Suprapubic skin (tissue), 4 donors: ENCODE measurements at regions not wholly inside any gene's neighbourhood (a gene's known extent, or its start where the extent isn't known, plus 50 kb on each side); places are given as distances from the start of the nearest gene placed in this dataset.

ENCODE experiments used
- DNase-seq, 2 donors: peaks; one replicate each; pipeline ENCODE4 v3.0.0-alpha.2; 2019; ENCODE audit warnings: low spot score in 2 of 2
- H3K27ac ChIP-seq: fragments of 200-600 bp; sonication (generic); one replicate; pipeline ENCODE4 v1.5.1; 2019
- H3K27me3 ChIP-seq: fragments of 200-600 bp; sonication (generic); one replicate; pipeline ENCODE4 v1.5.1; 2019
- H3K36me3 ChIP-seq: fragments of 200-600 bp; sonication (generic); one replicate; pipeline ENCODE4 v1.5.1; 2019
- H3K4me1 ChIP-seq: fragments of 200-600 bp; sonication (generic); one replicate; pipeline ENCODE4 v1.5.1; 2019
- H3K4me3 ChIP-seq: fragments of 200-600 bp; sonication (generic); one replicate; pipeline ENCODE4 v1.5.1; 2019; ENCODE audit warnings: mild to moderate bottlenecking
- H3K9me3 ChIP-seq: fragments of 200-600 bp; sonication (generic); one replicate; pipeline ENCODE4 v1.5.1; 2019
- CTCF ChIP-seq, 2 donors: fragments of 200-600 bp in 1 of 2; fragments of 450-650 bp in 1 of 2; sonication (generic) in 1 of 2; IDR thresholded peaks; one replicate each; pipeline ENCODE4 v1.5.1; 2016 to 2019; ENCODE audit warnings: antibody characterized with exemption in 2 of 2, mild to moderate bottlenecking in 1 of 2, moderate library complexity in 1 of 2
- EP300 ChIP-seq: sonication (generic); formaldehyde crosslinking; IDR thresholded peaks from one replicate; pipeline ENCODE4 v1.6.1; 2017; ENCODE audit warnings: antibody characterized with exemption
- POLR2A ChIP-seq, 2 donors: fragments of 450-650 bp; IDR thresholded peaks; one replicate each; pipeline ENCODE4 v1.6.1; 2017; ENCODE audit warnings: antibody characterized with exemption in 2 of 2, mild to moderate bottlenecking in 2 of 2, moderate library complexity in 2 of 2
- POLR2AphosphoS5 ChIP-seq, 3 donors: sonication (generic); formaldehyde crosslinking; IDR thresholded peaks; one replicate each; pipeline ENCODE4 v1.6.1; 2017; ENCODE audit warnings: antibody characterized with exemption in 3 of 3
- WGBS: methylation state at CpG from one replicate; pipeline ENCODE4 v1.1.5; 2018; 5-methylcytosine and 5-hydroxymethylcytosine counted together

- 59% methylated on average over 3 of the region's 3 CpGs for WGBS
- Histone ChIP-seq H3K4me3 (no peak overlapping the region), H3K4me1 (no peaks in the 10 kb centered on the region), H3K36me3 (no peaks in the 10 kb centered on the region), H3K27me3 (no peaks in the 10 kb centered on the region), H3K27ac (no peak overlapping the region), H3K9me3 (no peaks in the 10 kb centered on the region)
- TF ChIP-seq EP300 (no peak), POLR2AphosphoS5 (IDR thresholded peaks at IDR 0.05) (no peak)
- no peak for DNase-seq
These were observed 411.1 kb upstream of the CDH4 start for GRCh38 chr20:60840971-60841370.

DNA sequence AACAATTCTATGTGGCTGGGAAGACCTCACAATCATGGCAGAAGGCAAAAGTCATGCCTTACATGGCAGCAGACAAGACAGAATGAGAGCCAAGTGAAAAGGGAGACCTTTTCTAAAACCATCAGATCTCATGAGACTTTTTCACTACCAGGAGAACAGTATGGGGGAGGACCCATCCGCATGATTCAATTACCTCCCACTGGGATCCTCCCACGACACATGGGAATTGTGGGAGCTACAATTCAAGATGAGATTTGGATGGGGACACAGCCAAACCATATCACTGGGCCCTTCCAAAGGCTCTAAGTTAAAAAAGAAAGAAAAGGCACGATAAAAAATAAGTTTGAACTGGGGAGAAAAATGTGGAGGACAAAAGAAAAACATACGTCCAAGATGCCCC is 406.9 kb upstream of the CDH4 start:
- Histone ChIP-seq H3K27ac (no peak overlapping the region), H3K36me3 (no peaks in the 10 kb centered on the region), H3K4me1 (no peaks in the 10 kb centered on the region), H3K27me3 (peaks cover 5% of the 10 kb centered on the region), H3K4me3 (no peak overlapping the region), H3K9me3 (no peaks in the 10 kb centered on the region)
- DNase-seq, result no peak
- TF ChIP-seq POLR2AphosphoS5 (IDR thresholded peaks at IDR 0.05), result no peak
- no peak for TF ChIP-seq CTCF (IDR thresholded peaks at IDR 0.05)
- no peak for TF ChIP-seq POLR2A (IDR thresholded peaks at IDR 0.05)
- TF ChIP-seq EP300, result no peak
- WGBS, result 83% methylated on average over 4 of the region's 4 CpGs

DNA sequence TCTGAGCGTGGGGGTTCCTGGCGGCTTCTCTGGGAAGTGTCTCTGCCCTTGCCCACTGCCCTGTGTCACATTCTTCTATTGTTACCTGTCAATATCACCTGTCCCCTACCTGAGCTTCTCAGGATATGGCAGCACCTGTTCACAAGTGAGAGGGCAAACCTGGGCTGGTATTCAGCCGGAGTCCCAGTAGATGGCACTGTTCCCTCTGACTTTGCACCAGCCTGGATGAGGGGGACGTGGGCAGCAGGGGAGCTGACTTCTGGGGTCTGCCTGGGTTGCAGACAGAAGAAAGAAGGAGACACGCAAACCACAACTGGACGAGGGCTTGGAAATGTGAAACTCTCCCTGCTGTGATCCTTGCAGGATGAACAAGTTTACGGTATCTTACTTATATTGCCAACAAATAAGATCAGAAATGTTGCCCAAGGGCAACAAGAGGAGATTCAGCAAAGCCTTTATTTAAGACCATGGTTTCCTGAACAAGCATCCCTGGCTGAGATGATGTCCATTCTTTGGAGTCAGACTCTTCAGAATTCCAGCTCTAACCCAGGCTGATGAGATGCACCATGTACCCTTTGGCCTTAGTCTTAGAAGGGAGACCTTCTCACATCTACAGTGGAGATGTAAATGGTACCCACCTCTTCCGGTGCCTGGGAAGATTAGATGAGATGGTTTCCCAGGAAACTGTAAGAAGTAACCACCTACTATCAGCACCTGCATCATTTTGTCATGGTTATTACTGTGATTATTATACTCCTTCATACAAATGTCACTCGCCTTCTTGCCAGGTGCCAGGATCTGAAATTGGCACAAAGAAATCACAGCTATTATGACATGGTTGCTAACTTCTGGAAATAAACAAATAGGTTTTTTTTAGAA is 400.0 kb upstream of the CDH4 start:
- peaks cover 5% of the 10 kb centered on the region for H3K27me3 ChIP-seq

GRCh38 chr20:60857708-60858107 is 394.4 kb upstream of the CDH4 start:
- Histone ChIP-seq H3K4me1 (no peaks in the 10 kb centered on the region), H3K27ac (no peak overlapping the region), H3K27me3 (peaks cover 5% of the 10 kb centered on the region), H3K36me3 (no peaks in the 10 kb centered on the region), H3K4me3 (no peak overlapping the region), H3K9me3 (peaks cover 5% of the 10 kb centered on the region)
- 66% methylated on average over 6 of the region's 6 CpGs for WGBS
- no peak for TF ChIP-seq CTCF (IDR thresholded peaks at IDR 0.05)
- no peak for DNase-seq

More for the DNA sequence above, 400.0 kb upstream of the CDH4 start:
- Histone ChIP-seq H3K4me1 (no peaks in the 10 kb centered on the region), H3K36me3 (no peaks in the 10 kb centered on the region), H3K27ac (no peak overlapping the region), H3K4me3 (no peak overlapping the region), H3K9me3 (peaks cover 5% of the 10 kb centered on the region)
- no peak for DNase-seq
- no peak for TF ChIP-seq POLR2A (IDR thresholded peaks at IDR 0.05)
- TF ChIP-seq CTCF (IDR thresholded peaks at IDR 0.05), result peak in 1 of 2 donors; percentile 9
- WGBS, result 35% methylated on average over 9 of the region's 9 CpGs

- no peak for TF ChIP-seq POLR2A (IDR thresholded peaks at IDR 0.05)
- H3K36me3 ChIP-seq, result no peaks in the 10 kb centered on the region
- DNase-seq, result no peak
- no peaks in the 10 kb centered on the region for H3K4me1 ChIP-seq
- peaks cover 5% of the 10 kb centered on the region for H3K27me3 ChIP-seq
- no peak overlapping the region for H3K27ac ChIP-seq
- no peak overlapping the region for H3K4me3 ChIP-seq
- WGBS, result 59% methylated on average over 5 of the region's 5 CpGs
- H3K9me3 ChIP-seq, result no peaks in the 10 kb centered on the region
These were observed 389.5 kb upstream of the CDH4 start for GRCh38 chr20:60862601-60863000.

- Histone ChIP-seq H3K4me3 (no peak overlapping the region), H3K27ac (no peak overlapping the region), H3K9me3 (no peaks in the 10 kb centered on the region), H3K36me3 (no peaks in the 10 kb centered on the region), H3K27me3 (peaks cover 12% of the 10 kb centered on the region), H3K4me1 (peaks cover under 1% of the 10 kb centered on the region)
- WGBS, result 86% methylated on average over 3 of the region's 3 CpGs
- no peak for DNase-seq
- TF ChIP-seq POLR2AphosphoS5 (IDR thresholded peaks at IDR 0.05) (no peak), POLR2A (IDR thresholded peaks at IDR 0.05) (no peak), EP300 (no peak), CTCF (IDR thresholded peaks at IDR 0.05) (no peak)
These were observed 388.5 kb upstream of the CDH4 start for GRCh38 chr20:60863548-60863947.
